Peyer's patch (tissue), 4 donors: ENCODE measurements at regions not wholly inside any gene's neighbourhood (a gene's known extent, or its start where the extent isn't known, plus 50 kb on each side); places are given as distances from the start of the nearest gene placed in this dataset.

ENCODE experiments used
- CTCF ChIP-seq, 6 experiments: fragments of 450-650 bp in 4 of 6; fragments of 200-600 bp in 2 of 6; sonication (generic) in 1 of 6; IDR thresholded peaks; one replicate each; pipeline ENCODE4 v1.5.1; 2017 to 2019; ENCODE audit warnings: antibody characterized with exemption in 6 of 6, mild to moderate bottlenecking in 3 of 6, moderate library complexity in 1 of 6
- POLR2A ChIP-seq, 2 donors: fragments of 450-650 bp; IDR thresholded peaks; one replicate each; pipeline ENCODE4 v1.5.1; 2017; ENCODE audit warnings: antibody characterized with exemption in 2 of 2, mild to moderate bottlenecking in 2 of 2, moderate library complexity in 2 of 2

GRCh38 chr3:64379221-64379620 is 154.0 kb upstream of the PRICKLE2 start:
- TF ChIP-seq POLR2A (IDR thresholded peaks at IDR 0.05) (no peak), CTCF (IDR thresholded peaks at IDR 0.05) (no peak)
